A673 (cell line): ENCODE measurements at regions not wholly inside any gene's neighbourhood (a gene's known extent, or its start where the extent isn't known, plus 50 kb on each side); places are given as distances from the start of the nearest gene placed in this dataset.

Experiments
- BruUV-seq: library from RNA; stranded (reverse); fragments of 400-500 nt; replicated peaks from 2 replicates; lab custom pipeline; 2021; lab: Mats Ljungman, UMichigan
- CTCF ChIA-PET: fragments of 300-600 bp; sonication (Branson Sonifier 250); formaldehyde crosslinking; loops from one replicate; lab custom pipeline; 2022; ENCODE audit warnings: antibody characterized with exemption; lab: Charles Lee
- POLR2A ChIA-PET: fragments of 300-600 bp; sonication (Branson Sonifier 250); formaldehyde crosslinking; loops from one replicate; lab custom pipeline; 2022; ENCODE audit warnings: antibody characterized with exemption; ENCODE audit not compliant: low non-redundant PET; lab: Charles Lee
- DNase-seq: peaks from one replicate; pipeline ENCODE4 v3.0.0-alpha.2; 2015; ENCODE audit warnings: low spot score
- H3K27ac ChIP-seq: fragments of 200-600 bp; sonication (generic); 2 replicates; pipeline ENCODE4 v1.5.1; 2016; ENCODE audit warnings: mixed run types, low read depth, mild to moderate bottlenecking, mixed read lengths, antibody characterized with exemption, low read length; ENCODE audit not compliant: poor library complexity, severe bottlenecking
- H3K27me3 ChIP-seq: fragments of 200-600 bp; sonication (generic); replicated peaks from 2 replicates; pipeline ENCODE4 v1.6.1; 2017; ENCODE audit warnings: mixed run types, low read depth, mild to moderate bottlenecking, mixed read lengths, antibody characterized with exemption, low read length; ENCODE audit not compliant: insufficient read depth, poor library complexity
- H3K36me3 ChIP-seq: fragments of 200-600 bp; sonication (generic); 2 replicates; pipeline ENCODE4 v1.6.1; 2016; ENCODE audit warnings: mixed run types, mild to moderate bottlenecking, mixed read lengths, antibody characterized with exemption, low read length; ENCODE audit not compliant: insufficient read depth, poor library complexity, severe bottlenecking
- H3K4me1 ChIP-seq: fragments of 200-600 bp; sonication (generic); 2 replicates; pipeline ENCODE4 v1.6.1; 2017; ENCODE audit warnings: mixed run types, mild to moderate bottlenecking, mixed read lengths, antibody characterized with exemption, low read length; ENCODE audit not compliant: insufficient read depth, poor library complexity, severe bottlenecking
- H3K4me3 ChIP-seq: fragments of 200-600 bp; sonication (generic); 2 replicates; pipeline ENCODE4 v1.5.1; 2016; ENCODE audit warnings: low read depth, mixed run types, mild to moderate bottlenecking, mixed read lengths, low read length; ENCODE audit not compliant: poor library complexity, severe bottlenecking
- H3K9me3 ChIP-seq: fragments of 200-600 bp; sonication (generic); 2 replicates; pipeline ENCODE4 v1.6.1; 2016; ENCODE audit warnings: mixed run types, low read depth, mild to moderate bottlenecking, mixed read lengths, antibody characterized with exemption, low read length; ENCODE audit not compliant: poor library complexity, severe bottlenecking
- CTCF ChIP-seq: fragments of 300-800, 200-600 bp; sonication (generic); conservative IDR thresholded peaks from 2 replicates; pipeline ENCODE4 v1.5.1; 2017; ENCODE audit warnings: low read depth, mild to moderate bottlenecking, antibody characterized with exemption, low read length, moderate library complexity, mixed read lengths
- EZH2 ChIP-seq: fragments of 200-600 bp; sonication (generic); IDR thresholded peaks from 2 replicates; pipeline ENCODE4 v1.6.1; 2017; ENCODE audit warnings: borderline replicate concordance, low read depth, mild to moderate bottlenecking, mixed read lengths, antibody characterized with exemption, low read length; ENCODE audit not compliant: poor library complexity, severe bottlenecking
- intact Hi-C: fragments of 100-400 bp; cut with micrococcal nuclease; formaldehyde crosslinking; loops from one replicate; pipeline ENCODE4 v1.10.0; 2022; ENCODE audit not compliant: unreplicated experiment

- intact Hi-C loops, result no loop called here
- Histone ChIP-seq H3K9me3 (peaks cover under 1% of the 10 kb centered on the region), H3K4me3 (no peak overlapping the region), H3K4me1 (no peaks in the 10 kb centered on the region), H3K27ac (no peak overlapping the region), H3K36me3 (no peaks in the 10 kb centered on the region), H3K27me3 (no peaks in the 10 kb centered on the region)
- DNase-seq, result no peak
- ChIA-PET CTCF (no interaction called here), POLR2A (no interaction called here)
- BruUV-seq, result no TSS peak
- TF ChIP-seq EZH2, result no peak
- no peak for TF ChIP-seq CTCF
These were observed 52.9 kb upstream of the RFLNA start for GRCh38 chr12:124241776-124242528.

GRCh38 chr12:124242529-124243065 is 52.3 kb upstream of the RFLNA start:
- H3K36me3 ChIP-seq, result no peaks in the 10 kb centered on the region
- H3K27ac ChIP-seq, result no peak overlapping the region
- H3K27me3 ChIP-seq, result no peaks in the 10 kb centered on the region
- no peak overlapping the region for H3K4me3 ChIP-seq
- H3K4me1 ChIP-seq, result no peaks in the 10 kb centered on the region
- TF ChIP-seq EZH2, result no peak
- TF ChIP-seq CTCF, result no peak
- intact Hi-C loops, result no loop called here
- ChIA-PET CTCF (no interaction called here), POLR2A (no interaction called here)
- DNase-seq, result no peak
- BruUV-seq, result no TSS peak
- H3K9me3 ChIP-seq, result peaks cover 3% of the 10 kb centered on the region

GRCh38 chr12:124243936-124244335 is 51.0 kb upstream of the RFLNA start:
- TF ChIP-seq CTCF (no peak), EZH2 (no peak)
- intact Hi-C loops, result no loop called here
- H3K27me3 ChIP-seq, result no peaks in the 10 kb centered on the region
- DNase-seq, result no peak
- H3K27ac ChIP-seq, result no peak overlapping the region
- H3K9me3 ChIP-seq, result peaks cover 3% of the 10 kb centered on the region
- BruUV-seq, result no TSS peak
- H3K4me3 ChIP-seq, result no peak overlapping the region
- H3K36me3 ChIP-seq, result no peaks in the 10 kb centered on the region
- CTCF ChIA-PET, result no interaction called here
- POLR2A ChIA-PET, result no interaction called here
- H3K4me1 ChIP-seq, result no peaks in the 10 kb centered on the region
